HG02870 (cell line): ENCODE measurements at regions not wholly inside any gene's neighbourhood (a gene's known extent, or its start where the extent isn't known, plus 50 kb on each side); places are given as distances from the start of the nearest gene placed in this dataset.
"Not testable (repeated sequence)": the region's sequence is repeated elsewhere in the genome, so short reads cannot be mapped to it uniquely, and the experiment has no call there.

ENCODE experiments used
- ATAC-seq: cut with Tn5 transposase; IDR thresholded peaks from one replicate; pipeline ENCODE4 v1.9.1; 2021; ENCODE audit warnings: mild to moderate bottlenecking, moderate library complexity; ENCODE audit not compliant: unreplicated experiment

DNA sequence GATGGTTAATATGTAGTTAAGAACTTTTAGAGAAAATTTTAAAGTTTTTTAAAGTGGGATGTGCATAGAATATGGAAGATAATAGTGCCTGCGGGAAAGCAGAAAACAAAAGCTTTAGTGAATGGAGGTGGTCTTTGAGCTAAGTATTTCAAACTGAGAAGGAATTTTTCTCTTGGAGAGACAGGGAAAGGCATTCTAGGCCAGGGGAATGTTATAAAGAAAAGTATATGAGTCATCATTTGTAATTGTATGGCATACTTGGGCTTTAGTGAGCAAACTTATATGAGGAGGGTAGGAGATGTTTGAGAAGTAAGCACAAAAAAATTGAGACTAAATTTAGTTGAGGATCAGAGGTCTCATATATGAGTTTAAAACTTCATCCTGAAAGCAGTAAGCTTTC is 467.0 kb downstream of the PPARGC1A start:
- no peak for ATAC-seq

DNA sequence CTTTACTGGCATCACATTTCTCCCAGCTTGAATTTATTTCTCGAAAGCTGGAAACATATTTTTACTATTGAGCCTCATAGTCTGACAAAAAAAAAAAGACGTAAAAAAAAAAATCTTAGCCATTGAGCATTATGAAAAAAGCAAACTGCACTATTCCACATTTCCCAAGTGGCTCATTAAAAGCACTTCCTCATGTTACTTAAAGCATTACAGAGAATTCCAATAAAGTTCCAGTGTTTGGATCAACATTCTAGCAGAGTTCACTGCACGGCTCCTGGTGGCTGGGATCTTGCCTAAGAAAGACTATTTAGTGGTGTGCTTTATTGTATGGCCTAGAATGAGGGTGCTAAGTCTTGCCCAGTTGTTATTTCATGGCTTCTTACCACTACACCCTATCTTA is 476.2 kb downstream of the PPARGC1A start:
- no peak for ATAC-seq

DNA sequence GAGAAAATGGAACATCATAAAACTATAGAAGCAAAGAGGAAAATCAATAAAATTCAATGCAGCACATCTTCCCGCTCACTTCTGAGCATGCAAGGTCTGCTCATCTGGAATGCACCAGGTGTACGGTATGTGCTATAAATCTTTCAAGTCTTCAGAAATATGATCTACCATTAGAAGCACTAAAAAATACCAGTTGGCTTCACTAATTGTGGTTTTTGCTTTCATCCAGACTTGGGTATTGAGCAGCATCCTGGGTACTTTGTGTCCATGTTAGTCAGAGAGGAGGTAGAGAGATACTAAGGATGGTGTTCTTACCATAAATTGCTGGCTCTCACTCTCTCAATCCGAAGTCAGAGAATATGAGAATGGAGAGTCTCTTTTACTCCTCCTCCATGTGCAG is 477.1 kb downstream of the PPARGC1A start:
- no peak for ATAC-seq

DNA sequence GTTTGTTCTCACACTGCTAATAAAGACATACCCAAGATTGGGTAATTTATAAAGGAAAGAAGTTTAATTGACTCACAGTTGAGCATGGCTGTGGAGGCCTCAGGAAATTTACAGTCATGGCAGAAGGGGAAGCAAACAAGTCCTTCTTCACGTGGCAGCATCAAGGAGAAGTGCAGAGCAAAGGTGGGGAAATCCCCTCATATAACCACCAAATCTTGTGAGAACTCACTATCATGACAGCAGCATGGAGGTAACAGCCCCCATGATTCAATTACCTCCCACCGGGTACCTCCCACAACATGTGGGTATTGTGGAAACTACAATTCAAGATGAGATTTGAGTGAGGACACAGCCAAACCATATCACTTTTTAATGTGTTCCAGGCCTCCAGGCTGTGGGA is 480.9 kb downstream of the PPARGC1A start:
- ATAC-seq = not testable (repeated sequence)

DNA sequence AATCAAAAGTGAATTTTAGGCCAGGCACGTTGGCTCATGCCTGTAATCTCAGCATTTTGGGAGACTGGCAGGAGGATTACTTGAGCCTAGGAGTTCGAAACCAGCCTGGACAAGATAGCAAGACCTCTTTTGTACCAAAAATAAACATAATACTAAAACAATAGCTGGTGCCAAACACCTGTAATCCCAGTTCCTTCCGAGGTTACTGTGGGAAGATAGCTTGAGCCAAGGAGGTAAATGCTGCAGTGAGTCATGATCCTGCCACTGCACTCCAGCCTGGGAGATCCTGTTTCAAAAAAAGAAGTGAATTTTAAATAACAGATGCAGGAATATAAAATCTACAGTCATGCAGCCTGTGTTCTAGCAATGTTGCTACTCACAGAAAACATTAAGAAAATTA is 488.3 kb downstream of the PPARGC1A start:
- no peak for ATAC-seq

DNA sequence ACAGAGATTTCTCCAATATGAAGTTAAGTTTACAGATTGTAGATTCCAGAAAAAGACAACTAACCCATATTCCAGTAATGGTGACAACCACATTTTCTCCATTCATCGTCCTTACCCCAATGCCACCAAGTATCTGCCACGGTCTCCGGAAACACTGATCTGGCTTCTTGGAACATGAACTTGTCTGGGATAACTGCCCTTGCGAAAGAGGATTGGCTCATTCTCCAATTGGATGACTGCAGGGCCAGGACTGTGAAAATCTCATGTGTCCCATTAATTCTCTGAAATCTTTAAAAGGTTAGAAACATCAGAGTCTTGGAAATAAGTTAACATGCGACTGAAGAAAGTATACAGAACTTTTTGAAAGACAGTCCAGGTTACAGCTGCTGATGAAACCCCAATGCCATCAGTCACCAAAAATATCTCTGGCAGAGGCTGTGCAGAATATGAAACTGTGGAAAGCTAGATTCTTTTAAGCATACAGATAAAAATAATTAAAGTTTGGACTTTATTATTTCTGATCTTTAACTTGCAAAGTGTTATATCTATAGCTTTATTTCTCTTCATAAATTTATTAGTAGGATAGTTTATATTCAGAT is 496.9 kb downstream of the PPARGC1A start:
- ATAC-seq = no peak

DNA sequence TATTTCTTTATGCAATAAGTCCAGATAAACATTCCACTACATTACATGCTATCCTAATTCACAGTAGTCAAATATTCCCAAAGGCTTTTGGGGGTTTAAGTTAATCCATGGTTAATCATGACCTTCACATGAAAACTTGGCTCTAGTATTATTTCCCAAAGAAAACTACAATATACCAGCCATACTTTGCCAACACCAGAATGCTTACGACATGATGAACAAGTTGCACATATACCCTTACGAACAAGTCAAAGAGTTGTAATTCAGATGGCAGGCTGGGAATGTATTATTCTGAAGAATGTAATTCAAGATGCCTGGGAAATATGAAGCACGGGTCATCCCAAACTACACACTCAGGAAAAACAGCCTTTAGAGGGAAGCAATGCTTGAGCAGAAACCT is 499.6 kb downstream of the PPARGC1A start:
- ATAC-seq = no peak

DNA sequence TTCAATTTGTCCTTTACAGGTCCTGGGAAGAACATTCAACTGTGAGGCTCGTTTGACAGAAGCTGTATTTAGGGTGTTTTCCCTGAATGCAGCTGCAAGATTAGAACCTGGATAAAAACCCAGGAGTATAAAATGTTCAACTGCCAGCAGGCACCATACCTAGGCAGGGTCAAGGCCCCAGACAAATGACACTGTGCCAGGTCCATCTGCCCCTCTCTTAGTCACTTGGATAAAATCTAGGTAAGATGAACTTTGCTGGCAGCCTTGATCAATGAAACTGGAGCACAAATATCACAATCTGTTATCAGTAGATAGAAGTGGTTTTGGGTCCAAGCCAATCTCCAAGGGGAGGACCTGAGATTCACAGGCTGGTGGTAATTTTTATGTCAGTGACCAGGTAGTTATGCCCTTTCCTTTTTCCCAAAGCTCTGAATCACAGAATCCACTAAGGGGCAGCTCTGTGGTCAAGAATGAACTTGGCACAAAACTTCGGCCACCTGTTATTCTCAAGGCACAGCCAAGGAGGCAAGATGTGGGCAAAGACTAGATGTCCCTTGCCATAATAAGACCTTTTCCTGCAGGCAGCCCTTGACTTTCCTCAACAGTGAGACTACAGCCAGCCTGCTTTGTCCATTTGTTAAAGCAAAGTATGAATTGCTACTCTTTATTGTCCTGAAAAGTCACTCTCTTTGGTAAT is 501.0 kb downstream of the PPARGC1A start:
- ATAC-seq = no peak

DNA sequence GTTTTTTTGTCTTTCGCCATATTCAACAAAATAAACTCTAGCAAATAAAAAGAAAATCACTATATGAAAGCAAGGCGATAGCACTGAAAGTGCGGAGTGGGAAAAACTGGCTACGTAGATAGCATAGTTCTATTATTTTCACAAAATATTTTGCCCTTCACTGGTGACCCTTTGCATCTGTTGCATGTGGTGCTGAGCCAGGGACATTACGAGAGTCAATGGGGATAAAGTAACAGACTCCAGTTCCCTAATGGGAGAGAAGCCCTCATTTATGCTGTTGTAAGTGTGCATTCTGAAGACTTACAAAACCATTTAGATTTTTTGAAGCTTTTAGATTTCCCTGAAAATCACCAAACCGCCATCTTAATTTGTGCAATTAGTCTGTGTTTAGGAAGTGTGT is 501.6 kb downstream of the PPARGC1A start:
- ATAC-seq = no peak

DNA sequence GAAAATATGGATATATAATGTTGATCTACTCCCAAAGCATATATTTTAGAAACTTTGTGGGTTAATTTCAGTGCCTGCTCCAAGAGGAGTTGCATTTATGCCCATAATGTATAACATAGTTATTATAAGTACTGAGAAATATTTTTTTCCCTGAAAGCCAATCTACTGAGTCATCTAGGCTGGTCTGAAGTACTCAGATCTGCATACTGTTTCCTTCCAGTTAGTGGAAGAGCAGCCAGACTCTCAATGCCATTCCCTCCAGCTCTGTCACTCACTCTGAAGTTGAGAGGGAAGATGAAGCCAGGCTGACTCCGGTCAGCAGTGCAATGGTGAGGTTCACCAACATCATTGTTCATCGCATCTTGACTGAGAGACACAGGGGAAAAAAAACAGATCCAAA is 505.1 kb downstream of the PPARGC1A start:
- no peak for ATAC-seq

DNA sequence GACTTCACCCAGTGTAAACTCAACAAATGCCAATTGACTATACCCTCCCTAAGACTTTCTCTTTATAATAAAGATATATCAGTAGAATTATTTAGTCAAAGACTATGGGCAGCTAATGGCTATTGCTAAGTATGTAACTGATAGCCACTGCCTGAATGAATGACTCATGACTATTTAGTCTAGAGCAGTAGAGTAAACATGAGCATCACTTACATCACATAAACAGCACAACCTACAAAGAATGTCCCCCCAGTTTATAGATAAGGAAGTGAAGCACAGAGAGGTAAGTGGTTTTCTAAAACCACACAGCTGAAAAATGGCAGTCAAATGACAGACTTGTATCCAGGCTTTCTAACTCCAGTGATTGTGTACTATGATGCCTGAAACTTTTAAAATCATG is 507.0 kb downstream of the PPARGC1A start:
- ATAC-seq = no peak

DNA sequence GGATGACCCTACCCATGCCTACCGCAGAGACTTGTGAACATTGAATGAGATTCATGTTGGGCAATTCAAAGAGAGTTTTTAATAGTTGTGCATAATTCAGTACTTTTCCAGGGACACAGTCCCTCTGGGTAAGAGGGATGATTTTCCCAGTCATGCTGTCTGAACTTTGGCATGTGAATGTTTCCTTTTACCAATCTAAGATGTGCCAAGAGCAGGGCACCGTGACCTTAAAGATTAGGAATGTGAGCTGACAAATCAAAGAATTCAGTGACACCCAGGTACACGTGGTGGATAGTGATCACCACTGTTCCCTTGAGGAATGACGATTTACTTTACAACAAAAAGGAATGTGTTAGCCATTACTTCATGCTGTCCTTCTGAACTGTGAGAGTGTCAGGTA is 515.6 kb downstream of the PPARGC1A start:
- no peak for ATAC-seq

DNA sequence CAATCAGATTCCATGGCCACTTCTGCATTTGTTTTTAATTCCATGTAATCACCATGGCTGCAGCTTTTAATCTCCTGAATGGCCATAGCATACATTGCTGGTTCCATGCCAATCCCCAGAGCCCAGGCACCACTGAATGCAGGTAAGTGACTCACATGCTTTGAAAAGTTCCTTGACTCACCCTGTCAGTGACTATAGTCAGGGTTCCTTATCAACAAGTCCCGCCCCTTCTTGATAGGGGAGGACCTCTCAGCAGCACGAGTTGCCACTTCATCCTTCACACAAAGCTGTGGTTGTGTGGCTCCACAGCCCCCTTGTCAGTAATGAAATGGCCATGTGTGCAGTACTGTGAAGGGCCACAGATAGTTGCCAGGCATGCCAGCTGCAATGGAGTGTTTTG is 516.6 kb downstream of the PPARGC1A start:
- no peak for ATAC-seq

DNA sequence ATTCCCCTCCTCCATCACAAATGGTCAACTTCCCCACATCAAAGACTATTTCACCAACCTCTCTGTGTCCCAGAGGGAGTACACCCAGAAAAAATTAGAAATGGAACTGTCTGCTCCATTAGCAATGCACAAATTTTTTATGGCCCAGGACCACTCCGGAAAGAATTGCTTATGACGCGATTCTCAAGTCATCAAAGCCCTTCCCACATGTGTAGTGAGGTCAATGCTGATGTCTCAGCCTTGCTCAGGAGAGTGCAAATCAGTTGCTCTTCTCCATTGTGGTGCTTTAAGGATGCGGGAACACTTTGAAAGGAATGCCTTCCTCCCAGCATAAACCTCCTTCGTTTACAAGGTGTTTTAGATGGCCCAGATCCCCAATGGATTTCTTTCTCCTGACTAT is 518.3 kb downstream of the PPARGC1A start:
- ATAC-seq = no peak

DNA sequence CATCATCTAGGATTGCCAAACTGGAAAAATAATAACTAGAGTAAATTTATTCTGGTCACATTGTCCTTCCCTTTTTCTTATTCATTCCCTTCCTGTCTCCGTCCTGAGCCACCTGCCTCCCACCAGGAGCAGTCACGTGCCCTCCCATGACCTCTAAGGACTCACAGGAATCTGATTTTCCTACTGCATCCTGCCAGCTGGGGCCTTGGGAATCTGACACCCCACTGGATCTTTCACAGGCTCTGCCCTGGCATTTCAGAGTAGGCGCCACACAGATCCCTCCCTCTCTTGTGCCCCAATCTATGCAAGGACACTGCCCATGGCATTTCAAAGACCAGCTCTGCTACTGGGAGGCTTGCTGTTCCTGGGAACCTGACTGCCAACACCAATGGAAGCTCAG is 520.5 kb downstream of the PPARGC1A start:
- no peak for ATAC-seq

DNA sequence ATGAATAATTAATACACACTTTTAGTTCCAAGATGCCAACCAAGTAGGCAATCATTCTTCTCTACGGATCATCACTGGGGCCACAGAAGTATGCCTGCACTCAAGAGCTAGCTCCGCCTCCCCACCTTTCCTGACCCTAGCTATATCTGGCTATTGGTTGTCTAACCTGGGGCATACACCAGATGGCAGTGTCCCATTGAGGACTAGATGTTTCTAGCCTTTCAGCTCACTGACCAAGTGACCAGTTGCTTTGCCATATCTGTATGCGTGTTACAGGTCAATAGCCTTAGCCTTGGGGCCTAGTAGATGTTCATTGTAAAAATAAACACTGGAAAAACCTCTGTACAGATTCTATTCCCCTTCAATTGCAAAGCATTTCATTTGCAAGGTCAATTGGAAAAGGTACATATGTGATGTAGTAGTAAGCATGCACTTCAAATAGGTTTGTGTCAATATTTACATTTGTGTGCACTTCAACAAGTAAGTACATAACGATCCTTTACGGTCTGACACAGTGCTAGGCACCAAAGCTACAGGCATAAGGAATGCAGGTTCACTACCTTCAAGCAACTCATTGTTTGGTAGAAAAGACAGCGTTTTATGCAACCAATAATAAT is 521.7 kb downstream of the PPARGC1A start:
- no peak for ATAC-seq

DNA sequence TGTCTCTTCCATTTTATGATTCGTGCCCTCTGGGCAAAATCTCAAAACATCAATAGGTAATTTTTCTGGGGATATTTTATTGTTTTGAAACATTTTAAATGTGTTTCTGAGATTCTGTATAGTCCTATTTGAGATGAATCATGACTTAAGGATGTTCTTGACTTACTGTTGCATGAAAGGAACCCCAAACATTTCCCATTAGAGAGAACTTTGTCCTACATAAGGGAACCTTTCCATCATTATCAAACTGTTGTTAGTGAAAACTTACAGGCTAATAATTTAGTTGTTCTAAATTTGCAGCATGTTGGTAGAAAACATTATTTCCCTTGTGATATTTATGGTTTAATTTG is 523.3 kb downstream of the PPARGC1A start:
- no peak for ATAC-seq

DNA sequence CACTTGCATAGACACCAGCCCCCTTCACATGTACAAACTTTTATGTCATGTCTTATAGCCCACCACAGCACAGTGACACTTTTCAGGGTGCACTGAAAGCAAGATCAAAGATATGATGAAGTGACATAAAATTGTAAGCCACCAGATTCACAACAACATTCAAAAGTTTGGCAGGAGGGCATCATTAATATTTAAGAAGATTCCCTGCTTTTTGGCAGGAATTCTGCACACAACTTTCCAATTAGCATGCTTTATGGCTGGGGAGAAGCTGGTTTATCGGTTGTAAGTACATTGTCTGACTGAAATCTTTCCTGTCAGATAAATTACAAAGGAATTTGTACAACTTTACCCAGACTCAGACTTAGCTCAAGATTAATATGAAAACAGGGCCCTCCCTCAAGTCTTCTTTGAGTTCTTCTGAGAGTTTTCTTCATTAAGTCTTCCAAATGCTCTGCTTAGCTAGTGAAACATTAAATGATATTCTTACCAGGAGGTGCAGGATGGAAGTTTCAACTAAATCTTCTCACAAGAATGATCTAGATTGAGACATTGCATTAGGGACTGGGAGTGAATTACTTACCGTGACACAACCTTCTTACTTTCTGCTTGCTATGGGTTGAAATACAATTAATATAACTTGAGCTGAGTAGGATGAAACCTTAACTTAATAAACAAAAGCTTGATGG is 523.8 kb downstream of the PPARGC1A start:
- no peak for ATAC-seq

DNA sequence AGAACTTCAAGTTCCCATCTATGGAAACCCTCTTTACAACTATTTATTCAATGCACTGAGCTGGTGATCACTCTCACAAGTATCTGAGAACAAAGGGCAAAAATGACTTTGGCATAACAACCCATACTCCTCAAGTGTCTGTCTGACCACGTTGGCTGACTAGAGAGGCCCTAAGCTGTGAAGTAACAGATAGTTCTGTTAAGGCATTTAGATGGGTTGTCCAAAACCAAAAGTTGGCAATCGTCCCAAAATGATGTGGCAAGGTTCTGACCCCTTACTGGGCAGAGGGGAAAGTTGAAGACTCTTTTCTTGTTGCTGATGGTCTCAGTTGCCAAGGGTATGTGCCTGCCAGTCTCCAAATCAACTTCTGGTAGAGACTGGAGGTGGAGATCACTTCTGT is 524.8 kb downstream of the PPARGC1A start:
- no peak for ATAC-seq

DNA sequence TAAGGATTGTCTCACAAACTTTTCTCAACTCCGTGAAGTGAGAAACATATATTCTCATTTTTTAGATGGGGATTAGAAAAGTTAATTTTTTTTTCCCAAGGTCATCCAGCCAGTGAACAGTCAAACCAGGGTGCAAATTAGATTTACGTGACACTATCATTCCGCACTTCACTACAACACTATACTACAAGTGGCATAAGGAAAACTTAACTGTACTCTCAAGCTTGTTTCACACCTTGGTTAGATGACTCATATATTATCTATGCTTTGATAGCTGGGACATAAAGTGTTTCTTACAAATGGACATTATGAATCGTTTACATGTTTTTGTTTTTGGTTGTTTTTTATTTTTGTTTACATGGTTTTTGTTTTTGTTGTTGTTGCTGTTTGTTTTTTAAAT is 525.7 kb downstream of the PPARGC1A start:
- ATAC-seq = no peak

DNA sequence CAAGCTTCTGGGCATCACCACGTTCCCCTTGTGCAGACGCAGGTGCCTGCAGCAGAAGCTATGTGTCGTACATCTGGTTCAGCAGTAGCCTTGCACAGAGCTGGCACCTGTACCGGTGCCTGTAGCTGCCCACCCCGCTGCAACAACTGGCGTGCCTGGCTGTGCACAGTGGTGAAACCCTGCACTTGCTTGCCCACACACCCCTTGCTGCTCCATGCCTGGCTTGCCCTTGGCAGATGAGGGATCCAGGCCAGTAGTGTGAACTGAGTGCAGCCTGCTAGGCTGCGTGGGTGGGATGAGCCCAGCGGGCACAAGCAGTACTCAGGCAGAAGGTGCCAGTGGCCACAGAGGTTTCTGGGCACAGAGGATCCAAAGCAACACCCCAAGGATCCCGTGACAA is 528.4 kb downstream of the PPARGC1A start:
- no peak for ATAC-seq

DNA sequence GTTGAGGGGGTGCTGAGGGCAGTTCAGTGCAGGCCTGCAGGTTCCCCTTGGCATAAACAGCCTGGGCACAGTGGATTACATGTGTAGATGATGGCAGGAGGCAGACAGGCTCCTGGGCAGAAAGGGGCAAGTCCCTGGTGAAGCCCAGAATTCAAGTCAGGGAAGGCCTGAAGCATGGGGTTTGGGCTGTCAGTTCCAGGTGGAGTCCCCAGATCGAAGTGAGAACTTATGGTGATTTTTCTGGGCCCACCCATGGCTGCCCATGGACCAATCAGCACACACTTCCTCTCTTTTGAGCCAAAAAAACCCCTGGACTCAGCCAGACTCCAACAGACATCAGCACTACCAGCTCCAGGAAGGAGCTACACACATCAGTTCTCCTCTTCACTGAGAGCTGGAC is 529.1 kb downstream of the PPARGC1A start:
- no peak for ATAC-seq
